PC-9 (cell line): ENCODE measurements at regions not wholly inside any gene's neighbourhood (a gene's known extent, or its start where the extent isn't known, plus 50 kb on each side); places are given as distances from the start of the nearest gene placed in this dataset.

Experiments used
- CTCF ChIP-seq: fragments of 200-600 bp; sonication (generic); conservative IDR thresholded peaks from 2 replicates; pipeline ENCODE4 v1.6.1; 2017; ENCODE audit warnings: mixed run types, antibody characterized with exemption, mild to moderate bottlenecking, moderate library complexity
- EZH2 ChIP-seq: fragments of 200-600 bp; sonication (generic); IDR thresholded peaks from 2 replicates; pipeline ENCODE4 v1.8.0; 2017; ENCODE audit warnings: antibody characterized with exemption, low read depth

DNA sequence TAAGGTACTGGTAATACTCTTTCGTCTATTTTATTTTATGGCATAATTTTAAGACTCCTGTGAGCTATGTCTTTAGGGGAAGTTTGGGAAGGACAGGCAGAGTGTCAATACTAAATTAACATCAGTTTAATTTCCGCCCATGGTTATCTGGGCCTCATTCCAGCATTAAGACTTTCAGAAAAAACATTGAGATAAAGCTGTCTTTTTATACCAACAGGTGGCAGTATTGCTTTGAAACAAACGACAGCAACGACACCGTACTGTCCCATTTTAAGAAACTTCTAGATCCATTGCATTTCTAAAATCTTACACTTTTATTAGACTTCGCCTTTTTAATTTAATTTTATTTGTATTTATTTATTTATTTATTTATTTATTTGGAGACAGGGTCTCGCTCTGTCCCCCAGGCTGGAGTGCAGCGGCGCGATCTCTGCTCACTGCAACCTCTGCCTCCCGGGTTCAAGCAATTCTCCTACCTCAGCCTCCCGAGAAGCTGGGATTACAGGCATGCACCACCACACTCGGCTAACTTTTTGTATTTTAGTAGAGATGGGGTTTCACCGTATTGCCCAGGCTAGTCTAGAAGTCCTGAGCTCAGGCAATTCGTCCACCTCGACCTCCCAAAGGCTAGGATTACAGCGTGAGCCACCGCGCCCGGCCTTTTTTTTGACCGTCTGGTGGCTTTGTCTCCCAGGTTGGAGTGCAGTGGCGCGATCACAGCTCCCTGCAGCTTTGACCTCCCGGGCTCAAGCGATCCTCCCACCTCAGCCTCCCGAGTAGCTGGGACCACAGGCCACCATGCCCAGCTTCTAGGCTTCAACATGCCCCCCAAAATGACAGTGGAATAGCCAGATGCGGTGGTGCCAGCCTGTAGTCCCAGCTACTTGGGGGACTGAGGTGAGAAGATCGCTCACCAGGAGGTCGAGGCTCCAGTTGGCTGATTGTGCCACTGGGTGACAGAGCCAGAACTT lies 78.7 kb upstream of the C1GALT1 start:
- TF ChIP-seq EZH2 (no peak), CTCF (peak; percentile 80)
